GM12872 (cell line): ENCODE measurements at regions not wholly inside any gene's neighbourhood (a gene's known extent, or its start where the extent isn't known, plus 50 kb on each side); places are given as distances from the start of the nearest gene placed in this dataset.

Source experiments
- CTCF ChIP-seq: IDR thresholded peaks from 3 replicates; pipeline ENCODE4 v1.5.1; 2011; ENCODE audit warnings: low read depth, mild to moderate bottlenecking, low read length, moderate library complexity; ENCODE audit not compliant: insufficient read depth

DNA sequence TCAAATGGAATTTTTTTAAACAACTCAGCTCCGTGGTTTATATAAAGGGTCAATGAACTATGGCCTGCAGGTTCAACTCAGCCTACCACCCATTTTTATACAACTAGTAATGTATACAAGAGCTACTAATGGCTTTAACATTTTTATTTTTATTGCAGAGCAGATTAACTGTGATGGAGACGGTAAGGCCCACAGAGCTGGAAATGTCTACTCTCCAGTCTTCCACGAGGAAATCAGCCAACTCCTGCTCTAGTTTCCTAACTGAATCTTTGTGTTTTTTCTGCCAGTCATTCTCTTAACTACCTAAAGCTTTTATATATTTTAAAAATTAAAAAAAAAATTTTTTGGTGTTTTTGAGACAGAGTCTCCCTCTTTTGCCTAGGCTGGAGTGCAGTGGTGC is 385.1 kb upstream of the MAF start:
- TF ChIP-seq CTCF: no peak

- TF ChIP-seq CTCF: no peak
Measured at GRCh38 chr16:79982862-79983261, 382.3 kb upstream of the MAF start.

DNA sequence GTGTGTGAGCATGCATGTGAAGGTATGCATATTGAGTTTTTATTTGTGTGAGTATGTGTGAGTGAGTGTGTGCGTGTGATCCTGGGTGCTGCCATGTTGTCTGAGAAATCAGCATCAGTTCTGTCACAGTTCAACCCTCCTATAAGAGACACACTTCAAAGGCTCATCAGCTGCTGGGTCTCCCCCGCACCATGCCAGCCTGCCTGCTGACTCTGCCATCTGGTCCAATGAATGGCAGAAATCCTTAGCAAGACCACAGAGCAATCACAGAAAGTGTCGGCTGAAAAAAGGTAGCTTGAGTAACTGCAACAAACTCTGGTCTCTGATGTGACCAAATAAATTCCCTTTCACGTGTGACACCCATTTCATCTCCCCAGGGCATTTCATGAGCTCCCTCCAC is 381.8 kb upstream of the MAF start:
- no peak for TF ChIP-seq CTCF

DNA sequence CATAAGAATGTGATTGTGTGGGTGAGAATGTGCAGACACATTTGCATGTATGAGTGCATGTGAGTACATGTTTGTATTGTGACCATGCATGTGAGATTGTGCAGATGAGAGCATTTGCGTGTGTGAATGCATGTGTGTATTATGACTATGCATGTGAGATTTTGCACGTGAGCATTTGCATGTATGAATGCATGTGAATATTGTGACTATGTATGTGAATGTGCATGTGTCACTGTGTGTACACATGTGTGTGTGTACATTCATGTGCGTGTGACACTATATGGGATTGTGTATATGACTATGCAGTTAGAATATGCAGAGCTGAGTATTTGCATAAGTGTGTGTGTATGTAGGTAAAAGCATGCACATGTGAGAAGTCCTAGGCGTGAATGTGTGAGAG is 381.3 kb upstream of the MAF start:
- no peak for TF ChIP-seq CTCF

- no peak for TF ChIP-seq CTCF
Measured at GRCh38 chr16:79980650-79981521, 380.3 kb upstream of the MAF start.

DNA sequence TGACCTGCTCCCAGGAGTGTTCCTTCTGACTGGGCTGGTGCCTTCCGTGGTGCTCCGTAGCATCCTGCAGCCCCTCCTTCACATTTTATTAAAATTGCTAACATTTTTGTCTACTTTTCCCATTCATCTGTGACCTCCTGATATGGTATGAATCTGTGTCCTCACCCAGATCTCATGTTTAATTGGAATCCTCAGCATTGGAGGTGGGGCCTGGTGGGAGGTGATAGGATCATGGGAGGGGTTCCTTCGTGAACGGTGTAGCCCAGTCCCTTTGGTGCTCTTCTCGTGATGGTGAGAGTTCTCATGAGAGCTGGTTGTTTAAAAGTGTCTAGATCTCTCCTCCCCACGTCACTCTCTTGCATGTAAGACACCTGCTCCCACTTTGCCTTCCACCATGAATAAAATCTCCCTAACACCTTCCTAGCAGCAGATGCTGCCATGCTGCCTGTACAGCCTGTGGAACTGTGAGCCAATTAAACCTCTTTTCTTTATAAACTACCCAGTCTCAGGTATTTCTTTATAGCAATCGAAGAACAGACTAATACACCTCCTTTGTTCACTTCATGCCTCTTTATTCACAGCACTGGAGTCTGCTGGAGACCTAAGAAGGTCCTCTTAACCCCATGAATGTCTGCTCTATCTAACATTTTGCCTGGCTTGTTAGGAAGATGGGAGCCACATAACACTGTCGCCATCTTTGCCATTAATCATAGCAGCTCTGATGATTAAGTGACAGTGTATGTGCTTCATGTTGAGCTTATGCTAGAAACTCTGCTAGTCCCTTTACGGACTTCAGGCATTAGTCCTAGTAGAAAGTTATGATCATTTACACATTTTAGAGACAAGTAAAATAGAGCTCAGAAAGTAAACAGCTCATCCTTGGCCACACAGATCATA is 377.7 kb upstream of the MAF start:
- TF ChIP-seq CTCF: no peak

DNA sequence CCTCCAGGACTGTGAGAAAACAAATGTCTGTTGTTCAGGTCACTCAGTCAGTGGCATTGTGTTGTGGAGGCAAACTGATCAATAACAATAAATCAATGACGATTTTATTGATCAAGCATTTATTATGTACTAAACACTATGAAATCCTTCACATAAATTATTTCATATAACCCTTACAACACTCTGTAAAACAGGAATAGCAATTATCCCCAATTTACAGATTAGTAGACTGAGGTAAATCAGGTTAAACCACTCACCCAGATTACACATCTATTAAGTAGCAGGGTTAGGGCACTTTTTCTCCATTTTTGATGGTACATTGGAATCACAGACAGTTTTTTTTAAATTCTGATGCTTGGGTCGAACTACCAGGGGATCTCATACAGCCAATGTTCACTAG is 372.8 kb upstream of the MAF start:
- no peak for TF ChIP-seq CTCF
